NCI-H345 (cell line): ENCODE measurements at regions not wholly inside any gene's neighbourhood (a gene's known extent, or its start where the extent isn't known, plus 50 kb on each side); places are given as distances from the start of the nearest gene placed in this dataset.

Experiments
- DNase-seq: peaks from one replicate; lab custom pipeline; 2025; lab: John Stamatoyannopoulos, UW

DNA sequence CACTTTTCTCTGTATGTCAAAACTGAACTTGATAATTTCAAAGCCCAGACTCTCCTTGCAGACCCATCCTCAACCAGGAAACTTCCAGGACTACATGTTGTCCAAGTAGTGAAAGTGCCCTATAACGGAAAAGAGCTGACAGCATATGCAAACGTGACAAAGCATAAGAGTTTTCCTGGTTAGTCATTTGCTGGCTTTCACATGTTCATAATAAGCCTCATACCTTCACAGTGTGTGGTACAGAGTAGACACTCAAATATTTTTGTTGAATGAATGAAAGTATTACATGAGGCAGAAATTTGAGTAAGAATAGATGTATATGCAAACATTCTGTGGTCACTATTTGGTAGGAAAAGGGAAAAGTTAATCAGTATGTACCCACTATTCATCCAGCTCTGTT is 473.3 kb downstream of the MRPL39 start:
- DNase-seq, result no peak

DNA sequence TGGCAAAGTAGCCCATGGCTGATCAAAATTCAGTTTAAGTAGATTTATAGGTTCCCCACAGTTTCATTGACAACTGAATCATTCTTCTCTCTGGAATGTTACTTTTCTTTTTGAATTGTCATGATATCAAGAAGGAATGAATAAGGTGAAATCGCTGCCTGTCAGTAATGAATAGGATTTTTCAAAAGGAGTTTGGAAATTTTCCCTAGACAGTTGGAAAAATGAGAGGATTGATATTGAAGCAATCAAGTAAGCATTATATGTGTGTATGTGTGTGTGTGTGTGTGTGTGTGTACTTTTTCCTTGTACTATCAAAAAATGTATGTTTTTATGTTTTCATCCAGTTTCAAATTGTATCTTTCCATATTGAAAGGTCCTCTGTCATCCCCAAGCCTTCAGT is 479.5 kb downstream of the MRPL39 start:
- DNase-seq, result no peak

DNA sequence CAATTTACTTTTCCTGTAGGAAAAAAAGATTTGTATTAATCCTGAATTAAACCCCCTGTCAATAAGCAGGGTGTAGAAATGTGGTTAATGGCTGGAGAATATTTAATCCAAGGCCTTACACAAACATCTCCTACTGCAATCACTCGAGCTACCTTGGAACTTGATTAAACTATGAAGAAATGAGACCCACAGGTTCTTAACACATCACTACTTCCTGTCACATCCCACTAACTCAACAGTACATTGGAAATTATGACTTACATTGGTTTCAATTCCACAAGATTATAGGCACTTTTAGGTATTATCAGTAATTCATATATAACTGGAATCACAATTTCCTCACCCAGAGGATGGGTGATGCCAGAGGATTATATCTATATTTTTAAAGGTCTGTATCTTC is 480.3 kb downstream of the MRPL39 start:
- no peak for DNase-seq

DNA sequence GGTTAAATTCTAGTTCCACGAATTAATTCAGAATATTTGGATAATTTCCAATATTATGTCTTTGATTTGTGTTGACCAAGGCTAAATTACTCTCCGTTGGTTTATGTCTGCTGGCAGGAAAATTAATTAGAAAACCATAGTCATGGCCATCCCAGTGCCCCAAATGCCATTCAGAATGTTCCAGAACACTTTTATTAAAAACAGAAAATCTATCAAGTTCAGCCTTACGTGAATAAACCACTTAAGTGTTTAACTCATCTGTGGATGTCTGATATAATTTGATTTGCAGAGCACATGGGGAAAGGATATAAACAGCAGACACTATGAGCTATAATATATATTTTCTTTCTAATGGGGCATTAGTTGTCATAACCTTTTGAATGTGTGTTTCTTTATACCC is 480.7 kb downstream of the MRPL39 start:
- DNase-seq, result no peak

DNA sequence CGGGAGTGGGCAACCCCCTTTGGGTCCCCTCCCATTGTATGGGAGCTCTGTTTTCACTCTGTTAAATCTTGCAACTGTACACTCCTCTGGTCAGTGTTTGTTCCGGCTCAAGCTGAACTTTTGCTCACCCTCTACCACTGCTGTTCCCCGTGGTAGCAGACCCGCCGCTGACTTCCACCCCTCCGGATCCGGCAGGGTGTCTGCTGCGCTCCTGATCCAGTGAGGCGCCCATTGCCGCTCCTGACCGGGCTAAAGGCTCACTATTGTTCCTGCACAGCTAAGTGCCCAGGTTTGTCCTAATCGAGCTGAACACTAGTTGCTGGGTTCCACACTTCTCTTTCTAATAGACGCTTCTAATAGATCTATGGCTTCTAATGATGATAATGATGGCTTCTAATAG is 488.6 kb downstream of the MRPL39 start:
- no peak for DNase-seq

DNA sequence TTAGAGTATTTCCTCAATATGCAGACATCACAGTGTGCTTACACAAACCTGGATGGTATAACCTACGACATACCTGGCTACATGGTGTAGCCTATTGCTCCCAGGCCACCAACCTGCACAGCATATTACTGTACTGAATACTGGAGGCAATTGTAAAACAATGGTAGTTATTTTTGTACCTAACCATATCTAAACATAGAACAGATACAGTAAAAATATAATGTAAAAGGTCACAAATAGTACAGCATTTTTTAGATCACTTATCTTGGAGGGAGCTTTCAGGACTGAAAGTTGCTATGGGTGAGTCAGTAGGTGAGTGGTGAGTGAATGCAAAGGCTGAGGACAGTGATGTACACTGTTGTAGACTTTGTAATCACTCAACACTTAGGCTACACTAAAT is 492.3 kb downstream of the MRPL39 start:
- no peak for DNase-seq

DNA sequence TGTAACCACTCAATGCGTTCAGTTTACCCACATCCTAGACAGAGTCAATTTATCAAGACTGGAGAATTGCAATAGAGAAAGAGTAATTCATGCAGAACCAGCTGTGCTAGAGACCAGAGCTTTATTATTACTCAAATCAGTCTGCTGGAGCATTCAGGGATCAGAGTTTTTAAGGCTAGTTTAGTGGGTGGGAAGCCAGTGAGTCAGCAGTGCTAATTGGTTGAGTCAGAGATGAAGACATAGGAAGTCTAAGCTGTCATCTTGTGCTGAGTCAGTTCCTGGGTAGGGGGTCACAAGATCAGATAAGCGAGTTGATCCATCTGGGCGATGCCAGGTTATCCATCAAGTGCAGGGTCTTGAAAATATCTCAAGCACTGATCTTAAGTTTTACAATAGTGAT is 499.6 kb downstream of the MRPL39 start:
- no peak for DNase-seq

DNA sequence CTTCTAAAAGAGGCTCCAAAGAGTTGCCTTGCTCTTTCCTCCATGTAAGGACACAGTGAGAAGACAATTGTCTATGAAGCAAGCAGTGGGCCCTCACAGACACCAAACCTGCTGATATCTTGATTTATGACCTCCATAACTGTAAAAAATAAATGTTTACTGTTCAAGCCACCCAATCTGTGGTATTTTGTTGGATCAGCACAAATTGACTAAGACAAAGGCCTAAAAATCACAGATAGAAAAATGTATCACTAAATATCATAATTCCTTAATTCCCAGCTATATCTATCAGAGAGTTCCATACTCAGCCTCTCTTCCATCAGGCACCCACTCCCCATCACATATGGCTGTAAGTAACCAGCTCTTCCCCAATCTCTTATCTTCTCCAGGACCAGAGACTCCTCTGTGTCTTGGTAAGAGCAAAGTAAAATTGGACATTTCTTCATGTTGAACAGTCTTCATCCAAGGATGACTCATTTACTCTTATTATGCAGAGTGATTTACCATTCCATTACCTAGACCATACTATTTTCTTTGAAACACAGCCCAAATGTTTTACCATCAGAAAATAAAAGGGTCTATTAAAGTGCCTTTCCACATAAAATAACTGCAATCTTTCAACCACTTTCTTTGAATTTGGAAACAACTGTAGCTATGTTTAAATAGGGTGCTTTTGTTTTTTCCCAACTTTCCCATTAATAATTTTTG is 503.6 kb downstream of the MRPL39 start:
- DNase-seq, result no peak

DNA sequence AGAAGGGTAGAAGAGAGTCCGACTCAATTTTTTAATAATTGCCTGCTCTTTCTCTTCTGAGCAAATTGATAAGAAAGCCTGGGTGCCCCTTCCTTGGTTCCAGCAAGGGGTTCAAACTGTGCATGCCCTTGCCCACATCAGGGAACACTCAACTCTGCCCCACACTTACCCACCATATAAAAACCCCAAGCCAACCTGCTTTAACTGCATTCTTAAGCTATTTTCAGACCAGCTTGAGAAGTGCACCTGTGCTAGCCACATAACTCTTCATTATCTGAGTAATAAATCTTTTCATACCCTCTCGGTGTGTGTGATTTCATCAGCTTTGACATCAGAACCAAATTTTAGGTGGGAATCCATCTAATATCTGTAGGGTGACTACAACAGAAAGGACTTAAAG is 509.6 kb downstream of the MRPL39 start:
- no peak for DNase-seq

DNA sequence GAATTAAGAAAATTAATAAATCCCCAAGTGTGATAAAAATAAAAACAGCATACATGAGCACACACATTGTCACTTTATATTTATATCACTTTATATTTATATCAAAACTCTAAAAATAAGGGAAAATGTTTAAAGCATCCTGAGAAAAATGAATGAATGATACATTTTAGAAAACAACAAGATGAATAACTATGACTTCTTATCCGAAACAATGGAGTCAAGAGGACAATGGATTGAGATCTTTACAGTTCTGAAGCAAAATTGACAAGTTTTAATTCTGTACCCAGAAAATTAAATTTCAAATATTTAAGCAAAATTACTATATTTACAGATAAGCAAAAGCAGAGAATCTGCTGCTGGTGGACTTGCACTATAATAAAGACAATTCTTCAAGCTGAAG is 512.6 kb downstream of the MRPL39 start:
- no peak for DNase-seq

DNA sequence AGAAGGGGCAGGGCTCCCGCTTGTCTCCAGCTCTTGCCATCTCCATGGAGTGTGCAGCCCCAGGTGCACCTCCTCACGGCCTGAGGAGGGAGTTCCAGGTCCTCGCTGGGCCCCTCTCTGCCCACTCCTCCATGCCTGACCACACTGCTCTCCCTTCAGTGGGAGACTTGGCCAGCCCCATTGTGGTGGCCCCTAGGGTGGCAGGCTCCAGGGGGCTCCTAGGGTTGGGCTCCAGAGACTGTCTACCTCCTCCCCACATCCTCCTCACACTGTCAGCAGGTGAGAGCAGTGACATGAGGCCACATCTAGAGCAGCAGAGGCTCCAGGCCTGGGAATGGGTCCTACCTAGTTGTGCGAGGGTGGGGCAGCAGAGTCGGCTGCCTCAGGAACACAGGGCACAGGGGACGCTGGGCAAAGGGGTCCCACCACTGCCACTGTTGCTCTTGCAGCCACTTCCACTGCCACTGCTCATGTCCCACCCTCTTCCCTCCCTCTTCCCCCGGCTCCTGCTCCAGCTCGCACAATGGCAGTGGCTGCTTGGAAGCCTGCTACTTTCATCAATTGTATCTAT is 514.8 kb downstream of the MRPL39 start:
- no peak for DNase-seq

DNA sequence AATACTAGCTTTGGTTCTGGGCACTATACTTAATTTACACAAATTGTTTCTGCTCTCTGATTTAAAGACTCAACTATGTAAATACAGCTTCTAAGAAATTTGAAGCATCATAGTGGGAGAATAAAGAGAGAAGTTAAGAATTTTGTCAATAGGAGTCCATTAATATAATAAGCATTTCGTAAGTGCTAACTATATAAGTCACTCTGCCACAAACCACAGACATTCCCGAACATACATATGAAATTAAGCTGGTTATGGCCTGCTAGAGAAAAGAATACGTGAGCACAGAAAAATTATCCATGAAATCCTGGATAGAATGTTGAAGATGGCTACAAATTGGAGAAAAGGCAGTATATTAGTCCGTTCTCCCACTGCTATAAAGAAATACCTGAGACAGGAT is 526.2 kb downstream of the MRPL39 start:
- no peak for DNase-seq

DNA sequence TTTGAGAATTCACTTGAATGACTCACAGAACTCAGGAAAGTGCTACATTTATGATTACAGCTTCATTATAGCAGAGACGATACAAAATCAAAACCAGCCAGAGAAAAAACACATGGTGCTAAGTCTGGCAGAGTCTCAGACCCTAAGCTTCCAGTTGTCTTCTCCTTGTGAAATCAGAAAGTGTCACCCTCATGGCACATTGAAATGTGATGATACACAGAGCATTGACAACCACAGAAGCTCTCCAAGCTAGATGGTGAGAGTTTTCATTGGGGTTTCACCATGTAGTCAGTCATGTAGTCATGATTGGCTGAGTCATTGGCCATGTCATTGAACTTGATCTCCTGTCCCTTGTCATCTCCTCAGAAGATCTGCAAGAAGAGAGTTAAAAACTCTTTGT is 526.6 kb downstream of the MRPL39 start:
- DNase-seq, result no peak

DNA sequence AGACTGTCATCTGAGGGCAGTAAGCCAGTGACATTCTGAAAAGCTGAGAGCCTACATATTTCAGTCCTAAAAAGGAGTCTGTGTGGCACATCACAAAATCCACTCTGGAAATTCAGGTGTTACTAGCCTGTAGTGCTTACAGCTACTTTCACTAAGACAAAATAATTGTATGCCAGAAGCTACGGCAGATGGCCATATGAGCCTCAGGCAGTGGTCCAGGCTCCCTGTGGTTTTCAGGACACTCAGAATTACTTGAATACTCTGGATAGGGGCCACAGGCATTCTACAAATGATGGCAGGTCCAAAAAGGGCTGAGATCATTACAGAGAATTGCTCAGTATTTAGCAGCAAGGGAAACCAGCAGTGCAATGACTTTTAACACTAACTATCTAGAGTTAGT is 527.1 kb downstream of the MRPL39 start:
- no peak for DNase-seq

DNA sequence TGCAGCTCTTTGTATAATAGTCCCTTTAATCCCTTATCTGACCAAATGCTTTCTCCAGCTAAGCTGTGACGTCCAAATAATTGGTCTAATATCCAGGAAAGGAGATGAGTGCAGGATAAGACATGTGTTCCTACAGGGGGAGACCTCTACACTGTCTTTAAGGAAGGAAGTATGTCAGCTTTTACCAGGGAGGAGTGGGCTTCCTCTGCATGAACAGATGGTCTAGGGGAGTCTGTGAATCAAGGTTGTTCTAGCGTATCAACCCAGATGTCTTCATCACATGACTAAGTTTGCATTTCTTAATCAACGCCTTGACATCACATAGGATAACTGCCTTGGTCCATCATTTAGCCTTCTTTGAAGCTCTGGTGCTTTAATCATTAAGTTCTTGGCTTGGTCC is 528.2 kb downstream of the MRPL39 start:
- DNase-seq, result no peak

DNA sequence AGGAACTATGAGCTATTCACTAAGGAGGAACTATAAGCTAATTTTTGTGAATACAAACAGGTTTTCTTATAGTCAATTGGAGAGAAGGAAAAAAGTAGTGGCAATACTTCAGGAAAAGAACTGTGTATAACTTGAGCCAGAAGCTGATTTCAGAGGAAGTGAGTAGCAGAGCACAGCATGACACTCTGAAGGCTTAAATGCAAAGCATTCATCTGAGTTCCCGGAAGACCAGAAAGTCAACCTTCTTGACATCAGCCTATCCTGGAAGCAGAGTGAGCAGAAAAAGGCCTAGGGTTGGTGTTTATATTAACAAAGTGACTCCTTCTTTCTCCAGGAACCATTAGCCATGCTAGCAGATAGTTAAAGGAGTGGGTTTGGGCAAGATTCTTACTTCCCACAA is 545.2 kb downstream of the MRPL39 start:
- DNase-seq, result no peak

DNA sequence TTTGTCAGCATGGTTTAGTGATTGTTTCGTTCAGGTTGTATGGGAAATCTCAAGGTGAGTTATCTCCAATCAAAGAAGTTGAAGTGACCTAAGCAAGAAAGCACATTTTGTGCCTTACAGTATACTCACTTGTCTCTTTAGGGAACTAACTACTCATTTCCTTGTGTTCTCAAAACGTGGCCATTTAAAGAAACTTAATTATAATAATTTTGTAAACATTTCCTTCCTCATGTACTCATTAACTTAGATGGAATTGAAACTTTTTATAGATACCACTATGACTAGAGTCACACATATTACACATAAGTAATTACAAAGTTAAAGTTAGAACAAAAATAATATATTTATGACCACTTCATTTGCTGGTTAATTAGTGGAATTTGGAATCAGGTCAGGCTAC is 552.6 kb downstream of the MRPL39 start:
- DNase-seq, result no peak

DNA sequence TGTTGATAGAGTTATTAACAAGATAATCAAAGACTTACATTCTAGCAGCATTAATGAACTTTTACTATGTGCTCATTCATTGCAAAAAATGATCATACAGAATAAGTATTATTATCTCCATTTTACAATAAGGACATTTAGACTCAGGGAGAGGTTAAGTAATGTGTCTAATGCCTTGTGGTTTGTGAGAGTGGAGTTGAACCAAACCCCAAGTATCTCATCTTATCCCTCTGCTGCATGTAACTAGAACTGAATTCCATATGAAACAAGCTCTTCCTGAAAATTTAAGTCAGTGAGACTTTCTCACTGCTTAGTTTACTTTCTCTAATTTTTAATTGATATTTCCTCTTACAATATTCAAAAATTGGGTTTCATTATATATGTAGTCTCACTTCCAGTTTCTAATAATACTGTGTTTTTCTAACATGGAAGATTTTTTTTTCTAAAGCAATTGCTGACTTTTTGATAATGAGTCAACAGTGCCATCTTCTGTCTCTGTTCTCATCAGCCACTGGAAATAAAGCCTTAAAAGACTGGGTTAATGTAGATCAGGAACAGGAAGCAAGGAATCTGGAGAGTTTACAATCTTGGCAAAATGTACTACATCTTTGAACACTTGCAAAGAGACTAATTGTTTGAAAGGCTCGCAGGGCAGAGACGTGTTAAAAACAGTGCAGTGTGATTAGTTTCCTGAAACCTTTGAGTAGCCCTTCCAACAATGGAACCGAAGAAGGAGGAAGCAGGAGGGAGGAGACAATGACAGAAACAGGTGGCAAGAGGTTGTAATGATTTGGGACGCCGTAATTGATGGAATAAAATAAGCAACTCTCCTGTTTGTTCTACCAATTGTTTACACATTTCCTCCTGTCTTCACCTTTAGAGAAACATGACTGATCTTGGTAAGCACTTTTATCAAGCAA is 567.6 kb downstream of the MRPL39 start:
- DNase-seq, result peak; percentile 34

DNA sequence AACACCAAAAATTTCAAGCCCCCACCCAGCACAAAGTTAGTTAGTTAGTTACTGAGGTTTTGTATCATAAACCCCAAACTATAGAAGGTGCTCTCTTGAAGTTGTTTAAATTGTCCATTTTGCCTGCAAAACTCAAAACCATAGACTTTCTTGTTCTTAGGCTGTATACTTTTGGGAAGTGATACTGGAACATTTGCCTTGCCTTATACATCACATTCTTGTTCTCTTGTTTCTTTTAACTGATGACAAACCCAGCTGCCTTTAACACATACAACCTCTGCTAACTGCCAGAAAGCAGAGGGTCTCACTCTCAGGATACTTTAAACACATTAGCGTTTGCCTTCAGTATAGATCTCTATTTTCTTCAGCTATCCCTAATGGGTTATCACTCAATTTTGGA is 570.5 kb downstream of the MRPL39 start:
- no peak for DNase-seq

DNA sequence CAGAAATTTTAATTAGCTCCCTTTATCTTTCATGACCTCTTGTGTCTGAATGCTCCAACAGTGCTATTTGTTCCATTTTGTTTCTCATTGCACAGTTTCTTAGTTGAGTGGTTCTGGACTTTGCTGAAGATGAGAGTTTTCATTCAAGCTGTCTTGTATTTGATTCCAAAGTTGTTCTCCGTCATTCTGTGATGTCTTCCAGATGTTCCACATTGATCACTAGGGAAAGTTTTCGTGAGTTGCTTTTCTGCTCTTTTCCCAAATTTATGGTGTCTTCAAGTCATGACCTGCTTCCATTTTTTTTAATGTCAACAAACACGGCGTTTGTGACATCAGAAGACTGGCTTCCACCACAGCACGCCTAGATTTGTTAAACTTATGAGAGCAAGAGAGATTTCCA is 575.5 kb downstream of the MRPL39 start:
- DNase-seq, result no peak

DNA sequence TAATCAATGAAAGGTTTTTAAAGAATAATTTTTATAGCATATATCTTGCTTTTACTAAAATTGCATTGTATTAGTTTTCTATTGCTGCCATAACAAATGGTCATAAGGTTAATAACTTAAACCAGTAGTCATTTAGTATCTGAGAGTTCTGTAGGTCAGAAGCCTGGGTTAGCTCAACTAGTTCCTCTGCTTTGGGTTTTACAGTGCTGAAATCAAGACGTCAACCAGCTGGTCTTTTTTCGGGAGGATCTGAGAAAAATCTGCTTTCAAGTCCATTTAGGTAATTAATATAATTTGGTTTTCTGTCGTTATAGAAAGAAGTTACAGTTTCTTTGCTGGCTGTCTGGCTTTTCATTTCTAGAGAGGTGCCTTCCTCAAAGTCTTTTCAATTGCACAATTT is 577.7 kb downstream of the MRPL39 start:
- DNase-seq, result no peak

DNA sequence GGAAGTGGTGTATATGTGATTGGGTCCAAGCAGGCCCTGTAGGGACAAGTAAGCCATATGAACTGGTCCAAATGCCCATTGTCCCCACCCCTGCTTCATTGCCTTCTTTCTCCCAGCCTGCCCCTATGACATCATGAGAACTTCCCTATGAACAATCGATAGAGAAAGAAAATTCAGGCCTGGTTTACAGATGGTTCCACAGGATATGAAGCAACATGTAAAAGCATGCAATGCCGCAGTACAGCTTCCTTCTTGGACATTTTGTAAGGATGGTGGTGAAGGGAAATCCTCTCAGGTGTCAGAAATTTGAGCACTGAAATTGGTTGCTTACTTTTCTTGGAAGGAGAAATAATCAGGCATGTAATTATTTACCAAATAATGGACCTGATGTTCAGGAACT is 581.7 kb downstream of the MRPL39 start:
- DNase-seq, result no peak

DNA sequence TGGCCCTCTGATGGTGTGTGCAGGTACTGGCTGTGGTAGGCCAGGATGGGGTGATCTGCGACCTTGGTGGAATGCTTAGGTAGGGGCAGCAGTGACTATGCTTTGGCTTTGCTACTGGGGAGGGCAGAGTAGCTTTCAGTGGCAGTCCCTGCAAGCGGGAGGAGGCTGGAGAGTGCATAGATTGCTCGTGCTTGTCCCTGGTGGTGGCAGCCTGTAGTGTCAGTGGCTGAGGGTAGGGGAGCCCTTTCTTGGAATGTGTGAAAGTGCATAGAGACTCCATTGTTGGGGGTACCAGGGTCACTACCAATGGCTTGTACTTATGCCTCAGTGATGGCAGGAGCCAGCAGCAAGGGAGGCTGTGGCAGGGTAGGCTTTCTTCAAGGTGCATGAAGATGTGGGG is 582.6 kb downstream of the MRPL39 start:
- no peak for DNase-seq
